ENCODE measurements at regions not wholly inside any gene's neighbourhood (a gene's known extent, or its start where the extent isn't known, plus 50 kb on each side); places are given as distances from the start of the nearest gene placed in this dataset.
A peak's percentile ranks its signal among the peaks of the same experiment; 100 is the strongest.

GRCh38 chr1:13890766-13891165 lies 190.8 kb downstream of the PRDM2 start:
- Histone ChIP-seq H3K27me3 (ENCODE audit: low read depth) (peaks cover 50% of the 10 kb centered on the region), H3K4me3 (no peak overlapping the region), H3K9me3 (no peaks in the 10 kb centered on the region), H3K27ac (no peak overlapping the region), H3K36me3 (no peaks in the 10 kb centered on the region), H3K4me1 (no peaks in the 10 kb centered on the region)
- ATAC-seq (no peak), DNase-seq (no peak)
- intact Hi-C loops (cut with DNase I): no loop called here
- TF ChIP-seq CTCF (IDR thresholded peaks at IDR 0.05): no peak

- TF ChIP-seq CTCF (IDR thresholded peaks at IDR 0.05): no peak
- no peak for ATAC-seq
- H3K27ac ChIP-seq: no peak overlapping the region
- H3K4me3 ChIP-seq: no peak overlapping the region
- H3K27me3 ChIP-seq (ENCODE audit: low read depth): peaks cover 50% of the 10 kb centered on the region
- no peaks in the 10 kb centered on the region for H3K36me3 ChIP-seq
- H3K9me3 ChIP-seq: no peaks in the 10 kb centered on the region
- intact Hi-C loops (cut with DNase I): no loop called here
- H3K4me1 ChIP-seq: no peaks in the 10 kb centered on the region
- DNase-seq: no peak
These were observed 192.2 kb downstream of the PRDM2 start for GRCh38 chr1:13892198-13892597.

- intact Hi-C loops (cut with DNase I): no loop called here
- Histone ChIP-seq H3K4me1 (no peaks in the 10 kb centered on the region), H3K27me3 (ENCODE audit: low read depth) (peaks cover 50% of the 10 kb centered on the region), H3K4me3 (peak overlapping the region; percentile 47), H3K27ac (no peak overlapping the region), H3K36me3 (no peaks in the 10 kb centered on the region), H3K9me3 (no peaks in the 10 kb centered on the region)
- TF ChIP-seq CTCF (IDR thresholded peaks at IDR 0.05): no peak
- ATAC-seq (peak; percentile 56 to 63), DNase-seq (no peak)
These were observed 192.8 kb downstream of the PRDM2 start for GRCh38 chr1:13892671-13893325.

- H3K36me3 ChIP-seq: no peaks in the 10 kb centered on the region
- DNase-seq: no peak
- H3K4me1 ChIP-seq: no peaks in the 10 kb centered on the region
- no peak for TF ChIP-seq CTCF (IDR thresholded peaks at IDR 0.05)
- no peak overlapping the region for H3K27ac ChIP-seq
- ATAC-seq: peak in 1 of 2 donors; percentile 31
- intact Hi-C loops (cut with DNase I): no loop called here
- H3K9me3 ChIP-seq: no peaks in the 10 kb centered on the region
- peaks cover 46% of the 10 kb centered on the region for H3K27me3 ChIP-seq (ENCODE audit: low read depth)
- peak overlapping the region; percentile 47 for H3K4me3 ChIP-seq
These were observed 193.4 kb downstream of the PRDM2 start for GRCh38 chr1:13893409-13893821.

- no peaks in the 10 kb centered on the region for H3K4me1 ChIP-seq
- H3K27me3 ChIP-seq (ENCODE audit: low read depth): peaks cover 37% of the 10 kb centered on the region
- H3K36me3 ChIP-seq: no peaks in the 10 kb centered on the region
- H3K9me3 ChIP-seq: no peaks in the 10 kb centered on the region
- H3K27ac ChIP-seq: no peak overlapping the region
- intact Hi-C loops (cut with DNase I): no loop called here
- ATAC-seq (no peak), DNase-seq (no peak)
- TF ChIP-seq CTCF (IDR thresholded peaks at IDR 0.05): no peak
- no peak overlapping the region for H3K4me3 ChIP-seq
These were observed 196.9 kb downstream of the PRDM2 start for GRCh38 chr1:13896932-13897331.

Measured in lower lobe of right lung (tissue), 2 donors.